ENCODE measurements at regions not wholly inside any gene's neighbourhood (a gene's known extent, or its start where the extent isn't known, plus 50 kb on each side); places are given as distances from the start of the nearest gene placed in this dataset.

DNA sequence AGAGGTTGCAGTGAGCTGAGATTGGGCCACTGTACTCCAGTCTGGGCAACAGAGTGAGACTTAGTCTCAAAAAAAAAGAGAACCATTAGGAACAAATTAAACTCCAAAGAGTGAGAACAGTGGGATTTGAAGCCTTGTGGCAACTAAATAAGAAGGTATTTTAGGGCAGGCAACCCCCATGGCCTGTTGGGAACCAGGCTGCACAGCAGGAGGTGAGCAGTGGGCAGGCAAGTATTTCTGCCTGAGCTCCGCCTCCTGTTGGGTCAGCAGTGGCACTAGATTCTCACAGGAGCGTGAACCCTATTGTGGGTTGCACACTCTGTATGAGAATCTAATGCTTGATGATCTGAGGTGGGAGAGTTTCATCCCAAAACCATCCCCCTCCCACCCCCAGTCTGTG lies 57.6 kb upstream of the MED9 start:
- DNase-seq, result no peak

DNA sequence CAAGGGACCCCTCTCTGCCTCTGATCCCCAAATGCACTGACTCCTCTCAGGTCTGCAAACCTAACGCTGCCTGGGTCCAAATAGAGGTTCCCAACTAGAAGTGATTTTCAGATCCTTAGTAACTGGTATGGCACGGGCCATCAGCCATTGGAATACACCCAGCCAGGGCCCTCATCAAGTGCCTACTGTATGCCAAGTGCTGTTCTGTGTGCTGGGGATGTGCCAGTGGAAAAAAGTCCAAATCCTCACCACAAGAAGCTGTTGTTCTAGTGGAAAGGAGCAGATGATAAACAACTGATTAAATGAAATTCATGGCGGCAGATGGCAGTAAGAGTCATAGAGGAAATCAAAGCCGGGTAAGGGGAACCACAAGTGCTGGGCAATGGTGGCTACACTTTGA lies 57.2 kb upstream of the MED9 start:
- DNase-seq, result no peak

DNA sequence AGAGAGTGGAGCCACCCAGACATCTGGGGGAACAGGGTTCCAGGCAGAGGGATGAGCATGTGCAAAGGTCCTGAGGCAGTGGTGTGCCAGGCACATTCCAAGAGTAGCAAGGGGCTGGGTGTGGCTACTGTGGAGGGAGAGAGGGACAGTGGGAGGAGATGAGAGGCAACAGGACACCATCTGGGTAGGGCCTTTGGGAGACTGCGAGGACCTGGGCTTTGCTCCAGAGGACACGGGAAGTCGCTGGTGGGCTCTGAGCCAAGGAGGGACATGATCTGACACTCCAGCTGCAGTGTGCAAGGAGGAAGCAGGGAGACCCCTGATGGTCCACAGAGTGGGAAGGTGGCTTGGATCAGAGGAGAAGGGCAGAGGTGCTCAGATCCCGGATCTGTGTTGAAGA lies 56.7 kb upstream of the MED9 start:
- DNase-seq, result no peak

DNA sequence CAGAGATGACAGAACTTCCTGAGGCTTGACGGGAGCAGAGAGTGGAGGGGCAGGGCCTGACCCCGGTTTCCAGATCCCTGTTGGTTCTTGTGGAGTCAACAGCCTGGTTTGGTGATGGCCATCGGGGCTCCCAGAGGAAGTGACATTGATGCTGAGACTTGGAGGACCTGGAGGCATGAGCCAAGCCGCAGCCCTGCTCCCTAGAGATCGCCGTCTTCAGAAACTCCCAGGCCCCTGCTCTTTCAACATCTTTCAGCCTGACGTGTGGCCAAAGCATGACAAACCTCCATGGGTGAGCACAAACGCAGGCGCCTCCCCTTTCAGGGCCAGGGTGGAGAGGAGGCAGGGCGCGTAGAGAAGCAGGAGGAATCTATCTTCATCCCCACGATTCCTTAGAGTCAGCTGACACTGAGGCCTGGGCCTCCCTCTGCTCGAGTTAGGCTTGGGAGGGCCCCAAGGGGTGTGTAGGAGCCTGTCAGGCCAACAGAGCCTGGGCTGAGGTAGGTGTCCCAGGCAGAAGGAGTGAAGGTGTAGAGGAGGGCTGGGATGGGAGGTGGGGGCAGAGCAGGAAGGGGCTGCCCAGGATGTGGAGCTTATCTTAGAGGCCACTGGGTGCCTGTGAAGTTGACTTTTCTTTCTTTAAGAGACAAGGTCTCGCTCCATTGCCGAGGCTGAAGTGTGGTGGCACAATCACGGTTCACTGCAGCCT lies 56.1 kb upstream of the MED9 start:
- no peak for DNase-seq

DNA sequence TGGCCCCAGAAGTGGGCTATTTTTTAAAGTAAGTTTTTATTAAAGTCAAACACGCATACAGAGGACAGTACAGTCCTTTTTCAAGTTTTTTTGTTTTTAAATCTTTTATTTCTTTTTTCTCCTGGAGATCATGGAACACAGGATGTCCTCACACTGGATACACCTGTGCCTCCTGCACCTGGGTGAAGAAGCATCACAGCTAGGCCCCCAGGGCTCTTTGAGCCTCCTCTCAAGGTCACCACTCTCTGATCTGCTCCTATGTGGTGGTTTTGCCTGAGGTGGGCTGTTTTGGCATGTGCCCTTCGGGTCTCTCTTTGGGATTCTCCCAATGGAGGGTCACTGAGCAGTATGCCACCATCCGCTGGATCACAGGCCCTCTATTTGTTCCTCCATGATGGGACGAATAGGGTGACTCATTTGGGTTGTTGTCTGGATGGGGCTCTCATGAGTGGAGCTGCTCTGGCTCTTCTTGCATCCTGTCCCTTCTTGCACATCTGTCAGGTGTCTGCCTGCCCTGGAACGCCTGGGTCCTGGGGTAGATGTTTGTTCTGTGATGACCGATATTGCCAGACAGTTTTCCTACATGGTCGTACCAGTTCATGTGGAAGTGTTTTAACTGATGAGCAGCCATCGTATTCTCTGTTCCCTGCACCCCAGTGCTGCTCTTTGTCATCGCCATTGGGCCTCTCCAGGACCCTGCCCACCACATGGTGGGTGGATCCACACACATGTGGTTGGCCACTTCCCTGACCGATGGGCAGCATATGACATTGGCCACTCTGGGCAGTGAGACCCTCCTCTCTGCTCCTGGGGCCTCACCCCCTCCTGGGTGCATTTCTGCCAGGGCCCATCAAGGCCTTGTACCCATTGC lies 55.2 kb upstream of the MED9 start:
- no peak for DNase-seq

DNA sequence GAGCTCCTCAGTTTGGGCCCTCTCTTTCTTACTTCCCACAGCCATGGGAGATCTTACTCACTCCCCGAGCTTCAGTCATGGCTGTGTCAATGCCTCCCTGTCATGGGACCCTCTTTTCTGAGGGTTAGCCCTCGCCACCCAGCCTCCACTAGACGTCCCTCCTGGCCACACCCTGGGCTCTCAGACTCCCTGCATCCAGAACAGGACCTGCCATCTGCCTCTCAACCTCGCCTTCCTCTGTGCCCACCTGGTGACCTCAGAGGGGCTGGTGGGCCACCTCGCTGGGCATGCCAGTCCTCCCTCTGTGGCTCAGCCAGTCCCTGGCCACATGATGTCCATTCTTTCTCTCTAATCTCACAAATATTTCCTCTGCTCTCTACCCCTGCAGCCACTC lies 54.6 kb upstream of the MED9 start:
- no peak for DNase-seq

DNA sequence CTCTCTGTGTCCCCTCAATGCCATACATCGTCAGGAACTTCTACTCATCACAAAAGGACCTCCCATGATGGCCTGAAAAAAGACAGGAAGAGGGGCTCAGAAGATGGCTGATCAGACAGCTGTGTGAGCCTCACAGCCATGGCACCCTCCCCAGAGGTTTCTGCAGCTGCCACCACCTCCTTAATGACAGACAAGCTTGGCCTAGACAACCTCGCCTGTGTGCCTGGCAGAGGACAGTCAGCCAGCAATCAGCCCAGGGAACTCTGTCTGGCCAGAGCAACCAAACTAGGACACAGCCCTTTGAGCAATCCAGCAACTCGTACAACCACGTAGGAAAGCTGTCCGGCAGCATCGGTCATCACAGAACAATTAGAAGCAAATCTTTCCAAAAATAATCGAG lies 54.2 kb upstream of the MED9 start:
- no peak for DNase-seq

DNA sequence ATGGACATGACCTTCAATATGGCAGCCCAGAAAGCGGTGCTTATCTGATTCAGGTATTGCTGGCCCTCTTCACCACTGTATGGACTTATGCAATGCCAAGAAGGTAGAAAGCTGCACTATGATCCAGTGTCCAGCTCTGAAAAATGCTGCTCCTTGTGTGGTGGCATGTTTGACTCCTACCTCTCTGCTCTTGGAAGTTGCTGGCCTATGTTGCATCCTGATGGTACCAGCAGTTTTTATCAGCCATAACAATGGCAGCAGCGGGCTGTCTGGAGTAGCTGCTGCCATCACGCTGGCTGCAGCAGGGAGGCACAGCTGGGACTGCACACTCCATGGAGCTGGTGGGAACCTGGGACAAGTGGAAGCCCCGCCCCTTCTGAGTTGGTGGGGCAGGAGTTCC lies 53.1 kb upstream of the MED9 start:
- no peak for DNase-seq

DNA sequence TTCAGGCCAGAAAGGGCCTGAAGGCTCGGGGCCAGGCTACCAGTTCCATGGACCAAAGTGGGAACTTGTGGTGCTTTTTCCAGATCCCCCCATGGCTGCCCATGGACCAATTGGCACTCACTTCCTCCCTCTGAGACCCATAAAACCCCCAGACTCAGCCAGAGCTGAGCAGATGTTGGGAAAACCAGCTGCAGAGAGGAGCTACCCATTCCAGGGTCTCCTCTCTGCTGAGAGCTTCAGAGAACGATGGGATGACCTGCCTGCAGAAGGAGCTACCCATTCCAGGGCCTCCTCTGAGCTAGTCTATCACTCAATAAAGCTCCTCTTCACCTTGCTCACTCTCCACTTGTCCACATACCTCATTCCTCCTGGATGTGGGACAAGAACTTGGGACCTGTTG lies 52.2 kb upstream of the MED9 start:
- no peak for DNase-seq

DNA sequence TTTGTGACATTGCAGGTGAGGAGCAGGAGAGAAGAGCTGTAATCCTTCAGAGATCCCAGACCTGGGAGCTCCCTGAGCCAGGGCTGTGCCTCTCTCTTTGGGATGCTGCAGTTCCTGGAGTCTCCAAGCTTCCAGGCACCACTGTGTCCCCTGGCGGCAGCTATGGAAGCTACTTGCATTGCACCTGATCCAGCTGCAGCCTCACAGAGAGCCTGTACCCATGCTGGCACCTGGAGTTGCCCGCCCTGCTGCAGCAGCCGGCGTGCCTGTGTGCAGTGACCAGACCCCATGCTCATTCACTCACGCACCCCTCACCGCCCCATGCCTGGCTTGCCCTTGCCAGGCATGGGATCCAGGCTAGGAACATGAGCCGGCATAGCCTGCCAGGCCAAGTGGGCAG lies 51.8 kb upstream of the MED9 start:
- DNase-seq, result no peak

DNA sequence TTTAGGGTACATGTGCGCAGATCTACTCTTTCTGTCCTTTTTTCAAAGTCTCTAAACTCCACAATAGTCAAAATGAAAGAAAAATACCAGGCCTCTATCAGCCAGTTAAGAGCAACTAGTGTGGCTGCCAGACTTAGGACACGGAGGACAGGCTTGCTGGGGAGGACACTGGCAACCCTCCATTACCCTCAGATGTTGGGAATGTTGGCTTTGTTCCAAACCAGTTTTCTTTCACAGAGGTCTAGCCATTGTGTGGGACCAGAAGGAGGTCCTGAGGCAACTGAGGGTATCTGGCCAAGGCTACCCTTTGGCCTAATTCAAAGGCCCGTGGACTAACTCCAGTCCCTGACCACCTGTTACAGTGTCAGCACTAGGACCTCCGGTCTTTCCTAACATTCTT lies 51.2 kb upstream of the MED9 start:
- no peak for DNase-seq

DNA sequence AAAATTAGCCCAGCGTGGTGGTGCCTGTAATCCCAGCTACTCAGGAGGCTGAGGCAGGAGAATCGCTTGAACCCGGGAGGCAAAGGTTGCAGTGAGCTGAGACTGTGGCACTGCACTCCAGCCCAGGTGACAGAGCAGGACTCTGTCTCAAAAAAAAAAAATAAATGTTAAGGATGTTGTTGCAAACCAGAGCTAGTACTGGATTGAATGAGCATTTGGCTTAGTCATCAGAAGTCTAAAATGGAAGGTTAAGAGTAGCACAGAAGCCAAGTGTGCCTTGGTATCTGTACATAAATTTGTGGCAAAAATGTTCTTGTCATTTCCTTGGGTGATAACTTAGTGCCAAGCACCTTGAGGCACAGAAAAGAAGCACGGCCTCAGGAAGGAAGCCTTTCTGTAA lies 50.6 kb upstream of the MED9 start:
- no peak for DNase-seq

Data from DMS79 treated with DMSO at 0.1 percent for 48 hours (cell line).